IPS DF 4.7 (cell line): ENCODE measurements at regions not wholly inside any gene's neighbourhood (a gene's known extent, or its start where the extent isn't known, plus 50 kb on each side); places are given as distances from the start of the nearest gene placed in this dataset.
A peak's percentile ranks its signal among the peaks of the same experiment; 100 is the strongest.

Experiments
- DNase-seq: peaks from one replicate; pipeline ENCODE4 v3.0.0-alpha.2; 2013; ENCODE audit warnings: low spot score; ENCODE audit errors: extremely low read depth

GRCh38 chr9:23577611-23578010 is 248.4 kb downstream of the ELAVL2 start:
- no peak for DNase-seq

GRCh38 chr9:23581931-23582330 is 244.1 kb downstream of the ELAVL2 start:
- DNase-seq: no peak

DNA sequence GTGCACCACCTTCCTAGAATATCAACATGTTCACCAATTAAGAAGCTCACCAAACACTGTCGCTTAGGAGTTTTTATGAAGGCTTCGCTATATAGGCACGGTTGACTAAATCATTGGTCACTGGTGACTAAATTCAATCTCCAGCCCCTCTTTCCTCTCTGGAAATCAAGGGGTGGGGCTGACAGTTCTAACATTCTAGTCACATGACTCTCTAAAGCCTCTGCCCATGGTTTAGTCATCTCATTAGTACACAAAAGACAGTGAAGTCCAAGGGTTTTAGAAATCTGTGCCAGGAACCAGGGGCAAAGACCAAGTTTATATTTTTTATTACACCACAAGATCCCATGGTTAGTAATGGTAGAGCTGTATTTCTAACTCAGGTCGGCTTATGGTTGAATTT is 243.2 kb downstream of the ELAVL2 start:
- DNase-seq: no peak

- no peak for DNase-seq
Observed at GRCh38 chr9:23586906-23587305, 239.1 kb downstream of the ELAVL2 start.

DNA sequence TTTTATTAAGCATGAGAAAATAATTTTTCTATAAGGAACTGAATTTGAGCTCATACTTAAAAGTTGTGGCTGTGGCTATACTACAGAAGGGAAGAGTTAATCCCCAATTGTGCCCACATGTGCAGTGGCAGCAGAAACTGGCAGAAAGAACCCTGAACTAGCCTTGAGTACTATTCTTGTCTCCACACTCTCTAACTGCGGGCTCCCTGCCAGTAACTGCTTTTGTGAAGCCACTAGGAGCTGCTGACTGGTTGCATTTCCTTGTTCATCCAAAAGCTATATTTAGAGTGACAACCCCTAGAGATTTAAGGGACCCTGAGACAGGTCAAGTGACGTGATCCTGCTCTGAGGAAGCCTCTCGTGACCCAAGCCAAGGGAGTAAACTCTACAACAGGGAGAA is 238.6 kb downstream of the ELAVL2 start:
- no peak for DNase-seq

- peak; percentile 22 for DNase-seq
Observed at GRCh38 chr9:23587903-23588302, 238.1 kb downstream of the ELAVL2 start.

DNA sequence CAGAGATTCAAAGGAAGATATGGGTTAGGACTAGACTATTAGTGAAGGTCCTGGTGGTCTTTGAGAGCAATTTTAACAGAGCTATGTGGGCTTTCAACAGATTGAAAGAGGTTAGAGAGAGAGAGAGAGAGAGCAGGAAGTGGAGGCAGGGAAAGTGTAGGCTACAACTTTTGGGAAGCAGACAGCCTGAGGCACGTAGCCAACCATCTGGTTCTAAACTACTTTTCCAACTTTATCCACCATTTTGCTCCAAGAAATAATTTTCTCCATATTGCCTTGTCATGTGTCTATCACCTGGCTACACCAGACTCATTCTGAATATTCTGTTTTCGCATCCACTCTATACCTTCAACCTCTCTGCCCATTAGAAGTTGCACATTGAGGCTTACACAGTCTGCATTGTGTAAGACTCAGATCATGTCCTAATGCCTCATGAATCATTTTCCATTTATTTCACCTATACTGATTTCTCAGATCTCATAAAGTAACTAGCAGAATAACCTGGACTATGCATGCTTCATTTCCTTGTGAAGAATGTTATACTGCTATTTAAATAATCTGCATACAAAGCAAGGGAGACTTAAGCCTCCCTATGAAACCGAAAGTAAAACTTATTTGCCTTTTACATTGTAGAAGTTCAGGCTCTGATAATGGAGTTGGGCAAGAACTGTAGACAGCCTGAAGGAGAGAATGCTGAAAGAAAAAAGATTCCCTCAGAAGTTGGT is 235.6 kb downstream of the ELAVL2 start:
- no peak for DNase-seq

GRCh38 chr9:23594421-23594820 is 231.6 kb downstream of the ELAVL2 start:
- no peak for DNase-seq

GRCh38 chr9:23596913-23597634 is 229.0 kb downstream of the ELAVL2 start:
- no peak for DNase-seq

DNA sequence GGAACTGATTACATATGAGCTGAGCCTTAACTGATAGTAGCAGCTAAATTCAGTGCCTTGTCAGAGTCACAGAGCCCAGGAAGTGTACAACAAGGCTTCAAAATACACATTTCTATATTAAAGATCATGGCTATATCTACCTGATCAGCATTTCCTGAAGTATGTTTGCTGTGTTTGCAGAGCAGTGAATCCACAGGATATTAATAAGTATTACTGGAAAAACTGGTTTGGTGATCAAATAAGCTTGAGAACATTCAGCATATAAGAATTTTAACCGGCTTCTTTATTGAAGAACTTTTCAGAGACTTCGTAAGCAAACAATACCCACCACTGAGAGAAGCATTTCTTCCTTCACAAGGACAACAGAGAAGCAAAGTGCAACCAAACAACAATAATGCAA is 227.0 kb downstream of the ELAVL2 start:
- DNase-seq: no peak

DNA sequence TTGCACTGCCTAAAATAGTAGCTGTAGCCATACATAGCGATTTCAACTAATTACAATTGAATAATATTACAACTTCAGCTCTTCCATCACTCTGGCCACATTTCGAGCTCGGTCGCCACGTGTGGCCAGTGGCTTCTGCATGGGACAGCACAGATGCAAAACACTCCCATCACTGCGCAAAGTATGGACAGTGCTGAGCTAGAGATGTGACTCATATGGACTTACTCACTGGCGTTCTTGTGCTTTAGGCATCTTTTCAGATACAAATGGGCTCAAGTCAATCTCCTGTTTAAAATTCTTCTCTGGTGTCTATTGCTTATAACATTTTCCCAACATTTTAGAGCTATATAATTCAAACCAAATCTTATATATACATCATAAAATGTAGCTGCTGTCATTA is 222.7 kb downstream of the ELAVL2 start:
- DNase-seq: no peak

GRCh38 chr9:23606107-23606506 is 219.9 kb downstream of the ELAVL2 start:
- no peak for DNase-seq

GRCh38 chr9:23608456-23608855 is 217.6 kb downstream of the ELAVL2 start:
- no peak for DNase-seq

GRCh38 chr9:23611869-23612268 is 214.2 kb downstream of the ELAVL2 start:
- no peak for DNase-seq

- DNase-seq: no peak
Observed at GRCh38 chr9:23615569-23615968, 210.5 kb downstream of the ELAVL2 start.

- DNase-seq: no peak
Observed at GRCh38 chr9:23621188-23621587, 204.9 kb downstream of the ELAVL2 start.

DNA sequence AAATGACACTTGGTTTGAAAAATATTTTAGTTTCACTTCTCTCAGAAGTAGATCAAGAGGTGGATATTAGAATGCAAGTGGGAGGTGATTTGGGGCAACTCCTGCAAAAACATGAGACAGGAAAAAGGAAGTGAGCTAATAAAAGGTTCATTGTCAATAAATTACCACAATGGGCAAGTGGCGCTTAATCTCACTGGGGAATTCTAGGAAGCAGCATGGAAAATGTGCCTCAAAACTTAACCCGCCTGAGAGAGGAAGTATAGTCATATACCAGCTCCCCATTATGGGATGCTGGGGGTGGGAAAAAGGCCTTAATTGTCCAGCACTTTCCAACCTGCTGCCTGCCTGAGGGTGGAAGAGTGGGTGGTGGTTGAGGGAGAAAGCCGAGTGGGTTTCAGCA is 204.1 kb downstream of the ELAVL2 start:
- no peak for DNase-seq

GRCh38 chr9:23622396-23622795 is 203.6 kb downstream of the ELAVL2 start:
- no peak for DNase-seq

- DNase-seq: no peak
Observed at GRCh38 chr9:23630488-23630887, 195.6 kb downstream of the ELAVL2 start.

DNA sequence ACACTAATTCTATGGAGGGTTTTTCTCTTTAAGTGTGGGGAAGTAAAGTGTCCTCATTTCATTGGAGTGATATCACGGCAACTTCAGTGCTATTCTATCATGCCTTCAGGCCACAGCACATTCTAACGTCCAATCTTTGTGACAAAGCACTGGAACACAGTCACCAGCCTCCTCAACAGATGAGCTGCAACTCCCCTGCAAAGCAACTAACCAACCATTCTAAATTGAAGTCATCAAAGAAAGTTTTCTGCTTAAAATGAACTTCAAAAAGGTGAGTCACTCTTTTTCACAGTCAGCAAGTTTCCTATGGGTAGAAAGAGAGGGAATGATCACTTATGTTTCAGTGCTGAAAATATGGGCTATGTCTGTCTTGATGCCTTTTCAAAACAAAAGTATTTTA is 190.8 kb downstream of the ELAVL2 start:
- DNase-seq: no peak

GRCh38 chr9:23636199-23636598 is 189.8 kb downstream of the ELAVL2 start:
- DNase-seq: no peak

GRCh38 chr9:23638011-23638410 is 188.0 kb downstream of the ELAVL2 start:
- DNase-seq: no peak

DNA sequence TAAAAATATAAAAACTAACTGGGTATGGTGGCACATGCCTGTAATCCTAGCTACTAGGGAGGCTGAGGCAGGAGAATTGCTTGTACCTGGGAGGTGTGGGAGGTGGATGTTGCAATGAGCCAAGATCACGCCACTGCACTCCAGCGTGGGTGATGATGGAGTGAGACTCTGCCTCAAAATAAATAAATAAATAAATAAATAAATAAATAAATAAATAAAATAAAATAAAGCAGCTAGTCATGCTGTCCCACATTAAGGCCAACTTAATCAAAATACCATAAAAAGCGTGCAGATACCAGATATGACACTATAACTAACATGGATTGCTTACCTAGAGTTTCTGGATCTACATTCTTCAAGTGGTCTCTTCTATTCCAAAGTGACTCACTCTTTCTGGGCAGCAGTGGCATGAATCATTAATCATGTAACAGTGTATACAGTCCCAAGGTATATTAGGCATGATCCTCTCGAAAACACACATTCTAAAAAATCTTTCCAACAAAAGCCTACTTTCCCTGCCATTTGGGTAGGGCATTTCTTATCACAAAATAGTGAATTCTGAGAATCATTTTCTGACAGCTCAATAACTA is 187.1 kb downstream of the ELAVL2 start:
- DNase-seq: no peak
